ENCODE measurements at regions not wholly inside any gene's neighbourhood (a gene's known extent, or its start where the extent isn't known, plus 50 kb on each side); places are given as distances from the start of the nearest gene placed in this dataset.

- no peak for TF ChIP-seq POLR2A (IDR thresholded peaks at IDR 0.05)
- TF ChIP-seq CTCF (IDR thresholded peaks at IDR 0.05) = no peak
Measured at GRCh38 chr2:217030081-217030480, 170.2 kb upstream of the TNP1 start.
